OCI-LY1 (cell line): ENCODE measurements at regions not wholly inside any gene's neighbourhood (a gene's known extent, or its start where the extent isn't known, plus 50 kb on each side); places are given as distances from the start of the nearest gene placed in this dataset.

Experiments
- H2AFZ ChIP-seq: fragments of 200-600 bp; sonication (generic), shearing (Covaris generic); 2 replicates; pipeline ENCODE4 v1.6.0; 2014; ENCODE audit warnings: antibody characterized with exemption, mild to moderate bottlenecking, low read length
- H3F3A ChIP-seq: fragments of 200-600 bp; sonication (generic), shearing (Covaris generic); 2 replicates; pipeline ENCODE4 v1.6.0; 2014; ENCODE audit warnings: mild to moderate bottlenecking, antibody characterized with exemption, low read length, moderate library complexity; ENCODE audit not compliant: insufficient read depth
- H3K27ac ChIP-seq: fragments of 200-600 bp; sonication (generic); 2 replicates; pipeline ENCODE4 v1.5.1; 2014; ENCODE audit warnings: low read length, mixed run types, mild to moderate bottlenecking, low read depth; ENCODE audit not compliant: poor library complexity, severe bottlenecking
- H3K27me3 ChIP-seq: fragments of 200-600 bp; sonication (generic); 2 replicates; pipeline ENCODE4 v1.6.0; 2014; ENCODE audit warnings: antibody characterized with exemption, mild to moderate bottlenecking, low read length, moderate library complexity; ENCODE audit not compliant: insufficient read depth
- H3K36me3 ChIP-seq: fragments of 200-600 bp; sonication (generic); 2 replicates; pipeline ENCODE4 v1.6.1; 2014; ENCODE audit warnings: mild to moderate bottlenecking, antibody characterized with exemption, low read length, moderate library complexity, mixed read lengths; ENCODE audit not compliant: insufficient read depth
- H3K4me1 ChIP-seq: fragments of 200-600 bp; sonication (generic); 2 replicates; pipeline ENCODE4 v1.5.1; 2014; ENCODE audit warnings: mild to moderate bottlenecking, low read length, moderate library complexity; ENCODE audit not compliant: insufficient read depth, severe bottlenecking
- H3K4me2 ChIP-seq: fragments of 200-600 bp; sonication (generic), shearing (Covaris generic); 2 replicates; pipeline ENCODE4 v1.6.1; 2014; ENCODE audit warnings: low read length
- H3K4me3 ChIP-seq: fragments of 200-600 bp; sonication (generic); 2 replicates; pipeline ENCODE4 v1.5.1; 2014; ENCODE audit warnings: low read length, low read depth, mild to moderate bottlenecking, mixed read lengths; ENCODE audit not compliant: poor library complexity, severe bottlenecking
- H3K79me2 ChIP-seq: fragments of 200-600 bp; shearing (Covaris generic); 2 replicates; pipeline ENCODE4 v1.6.1; 2016; ENCODE audit warnings: mixed run types, low read length, mixed read lengths; ENCODE audit not compliant: insufficient read depth
- H3K9ac ChIP-seq: fragments of 200-600 bp; sonication (generic), shearing (Covaris generic); 2 replicates; pipeline ENCODE4 v1.6.1; 2014; ENCODE audit warnings: mild to moderate bottlenecking, low read length, mixed read lengths
- H3K9me2 ChIP-seq: fragments of 200-600 bp; sonication (generic), shearing (Covaris generic); 2 replicates; pipeline ENCODE4 v1.6.1; 2014; ENCODE audit warnings: low read depth, mild to moderate bottlenecking, low read length, mixed read lengths
- H3K9me3 ChIP-seq: fragments of 200-600 bp; shearing (Covaris generic); 2 replicates; pipeline ENCODE4 v1.6.1; 2014; ENCODE audit warnings: low read length, mixed read lengths
- H4K20me1 ChIP-seq: fragments of 200-600 bp; sonication (generic), shearing (Covaris generic); 2 replicates; pipeline ENCODE4 v1.6.0; 2016; ENCODE audit warnings: mild to moderate bottlenecking, low read length; ENCODE audit not compliant: insufficient read depth
- EZH2 ChIP-seq: fragments of 200-600 bp; sonication (generic), shearing (Covaris generic); IDR thresholded peaks from 2 replicates; pipeline ENCODE4 v1.8.0; 2017; ENCODE audit warnings: borderline replicate concordance, mixed run types, mild to moderate bottlenecking, antibody characterized with exemption, low read length, moderate library complexity, mixed read lengths
- TF ChIP-seq, protein P1 (sequence below): fragments of 200-600 bp; sonication (generic), shearing (Covaris generic); IDR thresholded peaks from 2 replicates; pipeline ENCODE4 v1.5.1; 2017; ENCODE audit warnings: mild to moderate bottlenecking, antibody characterized with exemption, low read length, moderate library complexity, mixed read lengths

- Histone ChIP-seq H4K20me1 (no peaks in the 10 kb centered on the region), H3K9me2 (no peaks in the 10 kb centered on the region), H3K4me1 (no peaks in the 10 kb centered on the region), H3K9ac (no peak overlapping the region), H3K79me2 (no peaks in the 10 kb centered on the region), H3K4me3 (no peak overlapping the region), H3K27ac (no peak overlapping the region), H3K9me3 (no peaks in the 10 kb centered on the region), H3F3A (no peaks in the 10 kb centered on the region), H3K4me2 (no peak overlapping the region), H2AFZ (no peak overlapping the region), H3K27me3 (no peaks in the 10 kb centered on the region), H3K36me3 (no peaks in the 10 kb centered on the region)
- TF ChIP-seq, protein P1, sequence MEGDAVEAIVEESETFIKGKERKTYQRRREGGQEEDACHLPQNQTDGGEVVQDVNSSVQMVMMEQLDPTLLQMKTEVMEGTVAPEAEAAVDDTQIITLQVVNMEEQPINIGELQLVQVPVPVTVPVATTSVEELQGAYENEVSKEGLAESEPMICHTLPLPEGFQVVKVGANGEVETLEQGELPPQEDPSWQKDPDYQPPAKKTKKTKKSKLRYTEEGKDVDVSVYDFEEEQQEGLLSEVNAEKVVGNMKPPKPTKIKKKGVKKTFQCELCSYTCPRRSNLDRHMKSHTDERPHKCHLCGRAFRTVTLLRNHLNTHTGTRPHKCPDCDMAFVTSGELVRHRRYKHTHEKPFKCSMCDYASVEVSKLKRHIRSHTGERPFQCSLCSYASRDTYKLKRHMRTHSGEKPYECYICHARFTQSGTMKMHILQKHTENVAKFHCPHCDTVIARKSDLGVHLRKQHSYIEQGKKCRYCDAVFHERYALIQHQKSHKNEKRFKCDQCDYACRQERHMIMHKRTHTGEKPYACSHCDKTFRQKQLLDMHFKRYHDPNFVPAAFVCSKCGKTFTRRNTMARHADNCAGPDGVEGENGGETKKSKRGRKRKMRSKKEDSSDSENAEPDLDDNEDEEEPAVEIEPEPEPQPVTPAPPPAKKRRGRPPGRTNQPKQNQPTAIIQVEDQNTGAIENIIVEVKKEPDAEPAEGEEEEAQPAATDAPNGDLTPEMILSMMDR: no peak
- TF ChIP-seq EZH2: no peak
Measured at GRCh38 chr7:88692493-88692892, 67.0 kb upstream of the ZNF804B start.

GRCh38 chr7:88689821-88690220 is 69.7 kb upstream of the ZNF804B start:
- H3K9me2 ChIP-seq: no peaks in the 10 kb centered on the region
- H3K79me2 ChIP-seq: no peaks in the 10 kb centered on the region
- no peak overlapping the region for H3K4me3 ChIP-seq
- H3K9me3 ChIP-seq: no peaks in the 10 kb centered on the region
- H3F3A ChIP-seq: no peaks in the 10 kb centered on the region
- no peak overlapping the region for H3K27ac ChIP-seq
- no peak overlapping the region for H3K9ac ChIP-seq
- no peaks in the 10 kb centered on the region for H4K20me1 ChIP-seq
- no peak overlapping the region for H2AFZ ChIP-seq
- H3K4me2 ChIP-seq: no peak overlapping the region
- H3K27me3 ChIP-seq: no peaks in the 10 kb centered on the region
- TF ChIP-seq, protein P1: no peak
- no peak for TF ChIP-seq EZH2
- H3K4me1 ChIP-seq: no peaks in the 10 kb centered on the region
- no peaks in the 10 kb centered on the region for H3K36me3 ChIP-seq

- TF ChIP-seq EZH2: no peak
- TF ChIP-seq, protein P1: no peak
- no peak overlapping the region for H3K27ac ChIP-seq
- H3K36me3 ChIP-seq: no peaks in the 10 kb centered on the region
- no peak overlapping the region for H3K9ac ChIP-seq
- no peaks in the 10 kb centered on the region for H4K20me1 ChIP-seq
- no peaks in the 10 kb centered on the region for H3K27me3 ChIP-seq
- no peaks in the 10 kb centered on the region for H3K9me3 ChIP-seq
- no peak overlapping the region for H3K4me3 ChIP-seq
- H3K79me2 ChIP-seq: no peaks in the 10 kb centered on the region
- H3K9me2 ChIP-seq: no peaks in the 10 kb centered on the region
- H3K4me1 ChIP-seq: no peaks in the 10 kb centered on the region
- H2AFZ ChIP-seq: no peak overlapping the region
- no peak overlapping the region for H3K4me2 ChIP-seq
- H3F3A ChIP-seq: no peaks in the 10 kb centered on the region
Measured at GRCh38 chr7:88688222-88688621, 71.3 kb upstream of the ZNF804B start.
